ENCODE measurements at regions not wholly inside any gene's neighbourhood (a gene's known extent, or its start where the extent isn't known, plus 50 kb on each side); places are given as distances from the start of the nearest gene placed in this dataset.

- H3K36me3 ChIP-seq (ENCODE audit: control insufficient read depth in 3 of 3, insufficient read depth in 2 of 3, low read depth in 1 of 3, low read length in 3 of 3) = no peaks in the 10 kb centered on the region
- no peak for DNase-seq
- no peak overlapping the region for H3K27ac ChIP-seq (ENCODE audit: low read depth in 1 of 3, low read length in 2 of 3)
- no peak overlapping the region for H3K4me3 ChIP-seq (ENCODE audit: low read depth in 1 of 3, low read length in 3 of 3)
- peaks cover 0 to 3% (median 0%) of the 10 kb centered on the region in 3 donors for H3K27me3 ChIP-seq (ENCODE audit: control insufficient read depth in 3 of 3, insufficient read depth in 3 of 3, low read length in 3 of 3)
- no peaks in the 10 kb centered on the region for H3K9me3 ChIP-seq (ENCODE audit: control insufficient read depth in 2 of 2, insufficient read depth in 1 of 2, low read depth in 1 of 2, low read length in 1 of 2)
- no peak for FAIRE-seq
- H3K4me1 ChIP-seq (ENCODE audit: control insufficient read depth in 3 of 3, insufficient read depth in 2 of 3, low read depth in 1 of 3, low read length in 2 of 3) = no peaks in the 10 kb centered on the region
Measured at GRCh38 chr1:88451856-88452255, 232.2 kb upstream of the PKN2 start.

- H3K4me1 ChIP-seq (ENCODE audit: control insufficient read depth in 3 of 3, insufficient read depth in 2 of 3, low read depth in 1 of 3, low read length in 2 of 3) = no peaks in the 10 kb centered on the region
- peaks cover 0 to 3% (median 0%) of the 10 kb centered on the region in 3 donors for H3K27me3 ChIP-seq (ENCODE audit: control insufficient read depth in 3 of 3, insufficient read depth in 3 of 3, low read length in 3 of 3)
- no peaks in the 10 kb centered on the region for H3K9me3 ChIP-seq (ENCODE audit: control insufficient read depth in 2 of 2, insufficient read depth in 1 of 2, low read depth in 1 of 2, low read length in 1 of 2)
- H3K36me3 ChIP-seq (ENCODE audit: control insufficient read depth in 3 of 3, insufficient read depth in 2 of 3, low read depth in 1 of 3, low read length in 3 of 3) = no peaks in the 10 kb centered on the region
- no peak overlapping the region for H3K4me3 ChIP-seq (ENCODE audit: low read depth in 1 of 3, low read length in 3 of 3)
- no peak for DNase-seq
- no peak for FAIRE-seq
- 84 to 91% (median 85%) methylated on average over 7 of the region's 7 CpGs for WGBS, 3 donors
- H3K27ac ChIP-seq (ENCODE audit: low read depth in 1 of 3, low read length in 2 of 3) = no peak overlapping the region
Measured at GRCh38 chr1:88453295-88453694, 230.8 kb upstream of the PKN2 start.

- no peak for FAIRE-seq
- no peaks in the 10 kb centered on the region for H3K36me3 ChIP-seq (ENCODE audit: control insufficient read depth in 3 of 3, insufficient read depth in 2 of 3, low read depth in 1 of 3, low read length in 3 of 3)
- WGBS, 3 donors = 83 to 88% (median 85%) methylated on average over 4 of the region's 4 CpGs
- no peak for DNase-seq
- no peak overlapping the region for H3K27ac ChIP-seq (ENCODE audit: low read depth in 1 of 3, low read length in 2 of 3)
- peaks cover 0 to 2% (median 0%) of the 10 kb centered on the region in 3 donors for H3K27me3 ChIP-seq (ENCODE audit: control insufficient read depth in 3 of 3, insufficient read depth in 3 of 3, low read length in 3 of 3)
- H3K4me1 ChIP-seq (ENCODE audit: control insufficient read depth in 3 of 3, insufficient read depth in 2 of 3, low read depth in 1 of 3, low read length in 2 of 3) = no peaks in the 10 kb centered on the region
- no peak overlapping the region for H3K4me3 ChIP-seq (ENCODE audit: low read depth in 1 of 3, low read length in 3 of 3)
- H3K9me3 ChIP-seq (ENCODE audit: control insufficient read depth in 2 of 2, insufficient read depth in 1 of 2, low read depth in 1 of 2, low read length in 1 of 2) = no peaks in the 10 kb centered on the region
Measured at GRCh38 chr1:88454781-88455180, 229.3 kb upstream of the PKN2 start.

DNA sequence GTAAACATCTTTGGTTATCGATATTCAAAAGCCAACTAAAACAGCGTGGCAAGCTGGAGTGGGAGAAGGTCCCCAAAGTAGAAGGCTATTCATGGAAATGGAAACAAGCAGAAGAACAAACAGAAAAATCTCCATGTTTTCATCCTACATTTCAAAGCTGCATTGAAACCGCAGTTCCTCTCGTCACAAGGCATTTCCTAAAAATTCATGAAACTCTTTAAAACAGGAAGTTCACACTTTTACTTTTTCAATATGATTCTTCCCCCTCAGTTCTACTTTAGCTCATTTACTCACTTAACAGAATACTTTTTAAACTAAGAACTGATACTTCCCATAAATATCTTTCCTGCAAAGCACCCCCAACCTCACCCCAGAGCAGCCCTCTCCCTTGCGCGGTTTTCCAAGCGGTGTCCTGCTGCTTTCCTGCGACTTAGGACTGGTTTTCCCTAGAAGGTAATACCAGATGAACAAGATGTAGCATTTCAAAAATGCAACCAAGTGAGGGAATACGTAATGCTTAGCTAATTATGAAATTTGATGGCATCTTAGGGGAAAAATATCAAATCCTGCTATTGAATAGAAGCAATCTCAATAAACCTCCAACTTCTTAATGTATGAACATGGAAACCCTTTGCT, 228.3 kb upstream of the PKN2 start:
- DNase-seq (no peak), FAIRE-seq (no peak)
- no peaks in the 10 kb centered on the region for H3K27me3 ChIP-seq (ENCODE audit: control insufficient read depth in 3 of 3, insufficient read depth in 3 of 3, low read length in 3 of 3)
- no peaks in the 10 kb centered on the region for H3K36me3 ChIP-seq (ENCODE audit: control insufficient read depth in 3 of 3, insufficient read depth in 2 of 3, low read depth in 1 of 3, low read length in 3 of 3)
- WGBS, 3 donors = 60 to 83% (median 67%) methylated on average over 9 of the region's 9 CpGs
- no peak overlapping the region for H3K4me3 ChIP-seq (ENCODE audit: low read depth in 1 of 3, low read length in 3 of 3)
- H3K9me3 ChIP-seq (ENCODE audit: control insufficient read depth in 2 of 2, insufficient read depth in 1 of 2, low read depth in 1 of 2, low read length in 1 of 2) = no peaks in the 10 kb centered on the region
- no peaks in the 10 kb centered on the region for H3K4me1 ChIP-seq (ENCODE audit: control insufficient read depth in 3 of 3, insufficient read depth in 2 of 3, low read depth in 1 of 3, low read length in 2 of 3)
- no peak overlapping the region for H3K27ac ChIP-seq (ENCODE audit: low read depth in 1 of 3, low read length in 2 of 3)

- H3K4me3 ChIP-seq (ENCODE audit: low read depth in 1 of 3, low read length in 3 of 3) = no peak overlapping the region
- H3K36me3 ChIP-seq (ENCODE audit: control insufficient read depth in 3 of 3, insufficient read depth in 2 of 3, low read depth in 1 of 3, low read length in 3 of 3) = no peaks in the 10 kb centered on the region
- H3K27ac ChIP-seq (ENCODE audit: low read depth in 1 of 3, low read length in 2 of 3) = no peak overlapping the region
- FAIRE-seq (no peak), DNase-seq (no peak)
- no peaks in the 10 kb centered on the region for H3K9me3 ChIP-seq (ENCODE audit: control insufficient read depth in 2 of 2, insufficient read depth in 1 of 2, low read depth in 1 of 2, low read length in 1 of 2)
- H3K4me1 ChIP-seq (ENCODE audit: control insufficient read depth in 3 of 3, insufficient read depth in 2 of 3, low read depth in 1 of 3, low read length in 2 of 3) = peaks cover 0 to 2% (median 0%) of the 10 kb centered on the region in 3 donors
- H3K27me3 ChIP-seq (ENCODE audit: control insufficient read depth in 3 of 3, insufficient read depth in 3 of 3, low read length in 3 of 3) = peaks cover 0 to 6% (median 0%) of the 10 kb centered on the region in 3 donors
- 95 to 98% (median 96%) methylated on average over 5 of the region's 5 CpGs for WGBS, 3 donors
Measured at GRCh38 chr1:88457197-88457596, 226.9 kb upstream of the PKN2 start.

DNA sequence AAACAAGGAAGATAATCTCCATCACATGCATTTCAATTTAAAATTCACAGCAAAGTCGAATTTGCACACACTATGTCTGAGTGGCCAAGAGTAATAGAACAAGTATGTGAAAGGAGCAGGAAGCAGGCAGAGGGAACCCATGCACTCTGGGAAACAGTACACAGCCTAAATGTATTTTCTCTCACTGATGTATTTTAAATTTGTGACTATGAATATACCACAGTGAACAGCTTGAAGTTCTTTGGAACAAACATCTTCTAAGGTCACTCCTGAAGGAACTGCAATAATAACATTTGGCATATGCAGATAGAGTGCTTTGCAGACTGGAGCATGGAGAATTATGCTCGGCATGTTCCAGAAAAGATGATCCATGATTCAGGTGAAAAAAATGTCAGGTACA, 223.1 kb upstream of the PKN2 start:
- DNase-seq = no peak
- H3K36me3 ChIP-seq (ENCODE audit: control insufficient read depth in 3 of 3, insufficient read depth in 2 of 3, low read depth in 1 of 3, low read length in 3 of 3) = no peaks in the 10 kb centered on the region
- 74 to 87% (median 75%) methylated on average over 2 of the region's 2 CpGs for WGBS, 3 donors
- no peak overlapping the region for H3K4me3 ChIP-seq (ENCODE audit: low read depth in 1 of 3, low read length in 3 of 3)
- FAIRE-seq = no peak
- H3K27me3 ChIP-seq (ENCODE audit: control insufficient read depth in 3 of 3, insufficient read depth in 3 of 3, low read length in 3 of 3) = peaks cover 0 to 8% (median 0%) of the 10 kb centered on the region in 3 donors
- no peak overlapping the region for H3K27ac ChIP-seq (ENCODE audit: low read depth in 1 of 3, low read length in 2 of 3)
- H3K4me1 ChIP-seq (ENCODE audit: control insufficient read depth in 3 of 3, insufficient read depth in 2 of 3, low read depth in 1 of 3, low read length in 2 of 3) = peaks cover 0 to 3% (median 0%) of the 10 kb centered on the region in 3 donors
- H3K9me3 ChIP-seq (ENCODE audit: control insufficient read depth in 2 of 2, insufficient read depth in 1 of 2, low read depth in 1 of 2, low read length in 1 of 2) = no peaks in the 10 kb centered on the region

- no peaks in the 10 kb centered on the region for H3K9me3 ChIP-seq (ENCODE audit: control insufficient read depth in 2 of 2, insufficient read depth in 1 of 2, low read depth in 1 of 2, low read length in 1 of 2)
- H3K4me1 ChIP-seq (ENCODE audit: control insufficient read depth in 3 of 3, insufficient read depth in 2 of 3, low read depth in 1 of 3, low read length in 2 of 3) = peaks cover 0 to 3% (median 0%) of the 10 kb centered on the region in 3 donors
- no peak for FAIRE-seq
- H3K27ac ChIP-seq (ENCODE audit: low read depth in 1 of 3, low read length in 2 of 3) = peak overlapping the region in 1 of 3 donors; percentile 19
- 16 to 29% (median 29%) methylated on average over 6 of the region's 6 CpGs for WGBS, 3 donors
- H3K36me3 ChIP-seq (ENCODE audit: control insufficient read depth in 3 of 3, insufficient read depth in 2 of 3, low read depth in 1 of 3, low read length in 3 of 3) = no peaks in the 10 kb centered on the region
- no peak for DNase-seq
- H3K4me3 ChIP-seq (ENCODE audit: low read depth in 1 of 3, low read length in 3 of 3) = peak overlapping the region in 2 of 3 donors; percentile 37 to 53
- H3K27me3 ChIP-seq (ENCODE audit: control insufficient read depth in 3 of 3, insufficient read depth in 3 of 3, low read length in 3 of 3) = peaks cover 0 to 8% (median 0%) of the 10 kb centered on the region in 3 donors
Measured at GRCh38 chr1:88462096-88462487, 222.0 kb upstream of the PKN2 start.

DNA sequence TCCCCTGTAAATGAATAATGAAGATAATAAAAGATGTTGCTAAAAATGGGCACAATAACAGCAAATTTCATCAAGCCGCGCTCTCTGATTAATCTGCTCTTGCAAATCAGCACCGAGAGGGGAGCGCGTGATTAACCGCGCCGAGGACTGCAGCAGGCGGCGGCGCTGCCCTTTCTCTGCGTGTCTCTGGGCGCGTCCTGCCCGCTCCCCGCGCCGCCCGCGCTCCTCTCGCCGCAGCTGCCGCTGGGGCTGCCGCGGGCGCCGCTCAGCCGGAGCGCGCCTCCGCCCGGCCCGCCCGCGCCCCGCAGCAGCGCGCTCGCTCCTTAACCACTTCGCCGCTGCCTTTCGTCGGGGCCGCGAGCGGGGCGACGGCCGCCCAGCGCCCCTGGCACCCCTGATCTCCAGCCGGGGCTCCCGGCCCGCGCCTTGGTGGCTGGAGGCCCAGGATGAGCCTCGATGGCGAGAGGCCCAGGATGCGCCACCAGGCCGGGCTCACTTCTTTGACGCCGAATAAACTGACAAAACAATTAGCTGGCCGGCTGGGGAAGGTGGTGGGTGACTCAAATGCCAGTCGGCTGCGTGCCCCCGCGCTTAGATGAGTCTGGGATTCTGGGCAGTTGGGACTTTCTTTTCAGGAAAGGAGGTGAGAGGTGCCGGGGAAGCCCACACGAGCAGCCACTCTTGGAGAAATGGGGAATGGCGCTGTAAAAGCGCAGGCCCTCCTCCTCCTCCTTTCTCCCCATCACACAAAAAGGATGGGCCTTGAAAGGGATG, 221.4 kb upstream of the PKN2 start:
- Histone ChIP-seq H3K36me3 (ENCODE audit: control insufficient read depth in 3 of 3, insufficient read depth in 2 of 3, low read depth in 1 of 3, low read length in 3 of 3) (no peaks in the 10 kb centered on the region), H3K27me3 (ENCODE audit: control insufficient read depth in 3 of 3, insufficient read depth in 3 of 3, low read length in 3 of 3) (peaks cover 0 to 8% (median 0%) of the 10 kb centered on the region in 3 donors), H3K4me1 (ENCODE audit: control insufficient read depth in 3 of 3, insufficient read depth in 2 of 3, low read depth in 1 of 3, low read length in 2 of 3) (peaks cover 0 to 3% (median 0%) of the 10 kb centered on the region in 3 donors), H3K4me3 (ENCODE audit: low read depth in 1 of 3, low read length in 3 of 3) (peak overlapping the region in 2 of 3 donors; percentile 37 to 53), H3K9me3 (ENCODE audit: control insufficient read depth in 2 of 2, insufficient read depth in 1 of 2, low read depth in 1 of 2, low read length in 1 of 2) (no peaks in the 10 kb centered on the region), H3K27ac (ENCODE audit: low read depth in 1 of 3, low read length in 2 of 3) (peak overlapping the region in 2 of 3 donors; percentile 64 to 72)
- peak; percentile 44 to 58 for DNase-seq
- WGBS, 3 donors = 3 to 11% (median 6%) methylated on average over 42 to 69 of the region's 69 CpGs
- FAIRE-seq = no peak

All from small intestine (tissue), 7 donors.